ENCODE measurements at regions not wholly inside any gene's neighbourhood (a gene's known extent, or its start where the extent isn't known, plus 50 kb on each side); places are given as distances from the start of the nearest gene placed in this dataset.

DNA sequence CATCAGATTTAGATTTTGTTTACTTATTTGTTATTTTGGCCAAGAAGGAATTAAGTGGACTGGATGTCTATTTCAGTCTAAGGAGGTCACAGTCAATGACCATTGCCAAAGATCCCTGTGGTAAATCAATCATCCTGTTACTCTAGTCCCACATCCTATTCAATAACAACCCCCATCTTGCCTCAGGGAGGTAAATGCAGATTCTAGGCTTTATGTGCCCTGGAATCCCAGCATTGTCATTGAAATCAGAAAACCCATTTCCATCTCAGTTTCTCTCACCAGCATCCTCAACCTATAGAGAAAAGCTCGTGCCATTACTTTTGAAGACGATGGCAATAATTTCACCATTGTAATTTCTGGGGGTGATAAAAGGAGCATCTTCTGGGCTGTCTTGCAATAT is 71.8 kb downstream of the SKA1 start:
- TF ChIP-seq, protein P1, sequence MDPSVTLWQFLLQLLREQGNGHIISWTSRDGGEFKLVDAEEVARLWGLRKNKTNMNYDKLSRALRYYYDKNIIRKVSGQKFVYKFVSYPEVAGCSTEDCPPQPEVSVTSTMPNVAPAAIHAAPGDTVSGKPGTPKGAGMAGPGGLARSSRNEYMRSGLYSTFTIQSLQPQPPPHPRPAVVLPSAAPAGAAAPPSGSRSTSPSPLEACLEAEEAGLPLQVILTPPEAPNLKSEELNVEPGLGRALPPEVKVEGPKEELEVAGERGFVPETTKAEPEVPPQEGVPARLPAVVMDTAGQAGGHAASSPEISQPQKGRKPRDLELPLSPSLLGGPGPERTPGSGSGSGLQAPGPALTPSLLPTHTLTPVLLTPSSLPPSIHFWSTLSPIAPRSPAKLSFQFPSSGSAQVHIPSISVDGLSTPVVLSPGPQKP (IDR thresholded peaks at IDR 0.05; ENCODE audit: borderline replicate concordance, low read depth, low read length) = no peak
- TF ChIP-seq, protein P2, sequence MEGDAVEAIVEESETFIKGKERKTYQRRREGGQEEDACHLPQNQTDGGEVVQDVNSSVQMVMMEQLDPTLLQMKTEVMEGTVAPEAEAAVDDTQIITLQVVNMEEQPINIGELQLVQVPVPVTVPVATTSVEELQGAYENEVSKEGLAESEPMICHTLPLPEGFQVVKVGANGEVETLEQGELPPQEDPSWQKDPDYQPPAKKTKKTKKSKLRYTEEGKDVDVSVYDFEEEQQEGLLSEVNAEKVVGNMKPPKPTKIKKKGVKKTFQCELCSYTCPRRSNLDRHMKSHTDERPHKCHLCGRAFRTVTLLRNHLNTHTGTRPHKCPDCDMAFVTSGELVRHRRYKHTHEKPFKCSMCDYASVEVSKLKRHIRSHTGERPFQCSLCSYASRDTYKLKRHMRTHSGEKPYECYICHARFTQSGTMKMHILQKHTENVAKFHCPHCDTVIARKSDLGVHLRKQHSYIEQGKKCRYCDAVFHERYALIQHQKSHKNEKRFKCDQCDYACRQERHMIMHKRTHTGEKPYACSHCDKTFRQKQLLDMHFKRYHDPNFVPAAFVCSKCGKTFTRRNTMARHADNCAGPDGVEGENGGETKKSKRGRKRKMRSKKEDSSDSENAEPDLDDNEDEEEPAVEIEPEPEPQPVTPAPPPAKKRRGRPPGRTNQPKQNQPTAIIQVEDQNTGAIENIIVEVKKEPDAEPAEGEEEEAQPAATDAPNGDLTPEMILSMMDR (conservative IDR thresholded peaks at IDR 0.05; ENCODE audit: low read depth, low read length) = no peak
- TF ChIP-seq RFX5 (IDR thresholded peaks at IDR 0.05; ENCODE audit: low read depth, low read length) = no peak
- no peak for TF ChIP-seq RCOR1 (IDR thresholded peaks at IDR 0.05; ENCODE audit: insufficient replicate concordance, low read length)
- TF ChIP-seq FOS (IDR thresholded peaks at IDR 0.05; ENCODE audit: low read depth, low read length) = no peak
- TF ChIP-seq MXI1 (IDR thresholded peaks at IDR 0.05; ENCODE audit: borderline replicate concordance, low read depth, low read length) = no peak

Measured in IMR-90 (cell line).